ENCODE measurements at regions not wholly inside any gene's neighbourhood (a gene's known extent, or its start where the extent isn't known, plus 50 kb on each side); places are given as distances from the start of the nearest gene placed in this dataset.

GRCh38 chr3:164452707-164453106 is 625.6 kb downstream of the SI start:
- TF ChIP-seq CTCF (IDR thresholded peaks at IDR 0.05; ENCODE audit: borderline replicate concordance, control extremely low read depth, extremely low read depth, insufficient read depth, missing control alignments) = no peak
- in situ Hi-C loops (cut with MboI; ENCODE audit: low sequenced_read_pairs, unreplicated experiment) = no loop called here
- DNase-seq (ENCODE audit: low spot score) = no peak

GRCh38 chr3:164451072-164451910 is 627.0 kb downstream of the SI start:
- in situ Hi-C loops (cut with MboI; ENCODE audit: low sequenced_read_pairs, unreplicated experiment) = no loop called here
- no peak for TF ChIP-seq CTCF (IDR thresholded peaks at IDR 0.05; ENCODE audit: borderline replicate concordance, control extremely low read depth, extremely low read depth, insufficient read depth, missing control alignments)
- no peak for DNase-seq (ENCODE audit: low spot score)

GRCh38 chr3:164450276-164450905 is 627.9 kb downstream of the SI start:
- in situ Hi-C loops (cut with MboI; ENCODE audit: low sequenced_read_pairs, unreplicated experiment) = no loop called here
- DNase-seq (ENCODE audit: low spot score) = no peak
- no peak for TF ChIP-seq CTCF (IDR thresholded peaks at IDR 0.05; ENCODE audit: borderline replicate concordance, control extremely low read depth, extremely low read depth, insufficient read depth, missing control alignments)

- TF ChIP-seq CTCF (IDR thresholded peaks at IDR 0.05; ENCODE audit: borderline replicate concordance, control extremely low read depth, extremely low read depth, insufficient read depth, missing control alignments) = no peak
- no peak for DNase-seq (ENCODE audit: low spot score)
- in situ Hi-C loops (cut with MboI; ENCODE audit: low sequenced_read_pairs, unreplicated experiment) = no loop called here
Observed at GRCh38 chr3:164419220-164419619, 659.1 kb downstream of the SI start.

GRCh38 chr3:164418414-164418813 is 659.9 kb downstream of the SI start:
- in situ Hi-C loops (cut with MboI; ENCODE audit: low sequenced_read_pairs, unreplicated experiment) = no loop called here

GRCh38 chr3:164417955-164418354 is 660.3 kb downstream of the SI start:
- in situ Hi-C loops (cut with MboI; ENCODE audit: low sequenced_read_pairs, unreplicated experiment) = no loop called here
- no peak for TF ChIP-seq CTCF (IDR thresholded peaks at IDR 0.05; ENCODE audit: borderline replicate concordance, control extremely low read depth, extremely low read depth, insufficient read depth, missing control alignments)
- no peak for DNase-seq (ENCODE audit: low spot score)

More at GRCh38 chr3:164418414-164418813, 659.9 kb downstream of the SI start:
- TF ChIP-seq CTCF (IDR thresholded peaks at IDR 0.05; ENCODE audit: borderline replicate concordance, control extremely low read depth, extremely low read depth, insufficient read depth, missing control alignments) = no peak
- DNase-seq (ENCODE audit: low spot score) = no peak
